ENCODE measurements at regions not wholly inside any gene's neighbourhood (a gene's known extent, or its start where the extent isn't known, plus 50 kb on each side); places are given as distances from the start of the nearest gene placed in this dataset.
A peak's percentile ranks its signal among the peaks of the same experiment; 100 is the strongest.

- H3K9me3 Mint-ChIP-seq = peaks cover 13% of the 10 kb centered on the region; the same call in 2 of the 3 replicates
- Histone ChIP-seq H3F3A (replicated peaks; ENCODE audit: low read depth) (no peaks in the 10 kb centered on the region), H3K36me3 (ENCODE audit: insufficient read depth) (no peaks in the 10 kb centered on the region), H3K79me2 (replicated peaks; ENCODE audit: insufficient read depth) (no peaks in the 10 kb centered on the region), H3K4me2 (no peak overlapping the region), H3K27ac (ENCODE audit: low read depth) (no peak overlapping the region), H3K9me2 (ENCODE audit: insufficient read depth) (peaks cover 10% of the 10 kb centered on the region), H3K27me3 (ENCODE audit: insufficient read depth) (no peaks in the 10 kb centered on the region), H3K4me1 (ENCODE audit: insufficient read depth) (peaks cover 13% of the 10 kb centered on the region), H2AFZ (no peak overlapping the region), H3K4me3 (no peak overlapping the region), H4K20me1 (replicated peaks; ENCODE audit: insufficient read depth) (no peaks in the 10 kb centered on the region)
- H3K27ac Mint-ChIP-seq = no peak overlapping the region
- no peak overlapping the region for H3K4me3 Mint-ChIP-seq
- H3K4me1 Mint-ChIP-seq = peaks cover 9% of the 10 kb centered on the region
- peaks cover 5% of the 10 kb centered on the region for H3K27me3 Mint-ChIP-seq (ENCODE audit: insufficient read depth, low read depth, poor library complexity)
- no peak for TF ChIP-seq ZNF331 (CRISPR knock-in tag; IDR thresholded peaks at IDR 0.05; ENCODE audit: low read depth)
- TF ChIP-seq CTCF (conservative IDR thresholded peaks at IDR 0.05; ENCODE audit: low read depth in 2 of 2) = no peak
- H3K36me3 Mint-ChIP-seq (ENCODE audit: low read depth) = peaks cover 5% of the 10 kb centered on the region; the same call in 2 of the 3 replicates
- DNase-seq (ENCODE audit: low spot score) (no peak), ATAC-seq (no peak)
Measured at GRCh38 chr6:17017416-17017815, 84.4 kb upstream of the STMND1 start.

GRCh38 chr6:17015551-17016381 lies 86.1 kb upstream of the STMND1 start:
- Mint-ChIP-seq H3K4me1 (peaks cover 6% of the 10 kb centered on the region), H3K4me3 (peak overlapping the region; percentile 76), H3K27me3 (ENCODE audit: insufficient read depth, low read depth, poor library complexity) (peaks cover 3% of the 10 kb centered on the region), H3K27ac (no peak overlapping the region), H3K9me3 (peaks cover 13% of the 10 kb centered on the region; the same call in 2 of the 3 replicates), H3K36me3 (ENCODE audit: low read depth) (peaks cover 5% of the 10 kb centered on the region; the same call in 2 of the 3 replicates)
- H3K36me3 ChIP-seq (ENCODE audit: insufficient read depth) = no peaks in the 10 kb centered on the region
- peak overlapping the region; percentile 77 for H3K4me2 ChIP-seq
- DNase-seq (ENCODE audit: low spot score) (peak; percentile 67), ATAC-seq (peak; percentile 82)
- peaks cover 10% of the 10 kb centered on the region for H3K9me2 ChIP-seq (ENCODE audit: insufficient read depth)
- H3K4me3 ChIP-seq = peak overlapping the region; percentile 71
- no peak overlapping the region for H3K27ac ChIP-seq (ENCODE audit: low read depth)
- H3K27me3 ChIP-seq (ENCODE audit: insufficient read depth) = no peaks in the 10 kb centered on the region
- no peaks in the 10 kb centered on the region for H3F3A ChIP-seq (replicated peaks; ENCODE audit: low read depth)
- TF ChIP-seq, protein P1, sequence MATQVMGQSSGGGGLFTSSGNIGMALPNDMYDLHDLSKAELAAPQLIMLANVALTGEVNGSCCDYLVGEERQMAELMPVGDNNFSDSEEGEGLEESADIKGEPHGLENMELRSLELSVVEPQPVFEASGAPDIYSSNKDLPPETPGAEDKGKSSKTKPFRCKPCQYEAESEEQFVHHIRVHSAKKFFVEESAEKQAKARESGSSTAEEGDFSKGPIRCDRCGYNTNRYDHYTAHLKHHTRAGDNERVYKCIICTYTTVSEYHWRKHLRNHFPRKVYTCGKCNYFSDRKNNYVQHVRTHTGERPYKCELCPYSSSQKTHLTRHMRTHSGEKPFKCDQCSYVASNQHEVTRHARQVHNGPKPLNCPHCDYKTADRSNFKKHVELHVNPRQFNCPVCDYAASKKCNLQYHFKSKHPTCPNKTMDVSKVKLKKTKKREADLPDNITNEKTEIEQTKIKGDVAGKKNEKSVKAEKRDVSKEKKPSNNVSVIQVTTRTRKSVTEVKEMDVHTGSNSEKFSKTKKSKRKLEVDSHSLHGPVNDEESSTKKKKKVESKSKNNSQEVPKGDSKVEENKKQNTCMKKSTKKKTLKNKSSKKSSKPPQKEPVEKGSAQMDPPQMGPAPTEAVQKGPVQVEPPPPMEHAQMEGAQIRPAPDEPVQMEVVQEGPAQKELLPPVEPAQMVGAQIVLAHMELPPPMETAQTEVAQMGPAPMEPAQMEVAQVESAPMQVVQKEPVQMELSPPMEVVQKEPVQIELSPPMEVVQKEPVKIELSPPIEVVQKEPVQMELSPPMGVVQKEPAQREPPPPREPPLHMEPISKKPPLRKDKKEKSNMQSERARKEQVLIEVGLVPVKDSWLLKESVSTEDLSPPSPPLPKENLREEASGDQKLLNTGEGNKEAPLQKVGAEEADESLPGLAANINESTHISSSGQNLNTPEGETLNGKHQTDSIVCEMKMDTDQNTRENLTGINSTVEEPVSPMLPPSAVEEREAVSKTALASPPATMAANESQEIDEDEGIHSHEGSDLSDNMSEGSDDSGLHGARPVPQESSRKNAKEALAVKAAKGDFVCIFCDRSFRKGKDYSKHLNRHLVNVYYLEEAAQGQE (IDR thresholded peaks at IDR 0.05; ENCODE audit: unreplicated experiment) = no peak
- TF ChIP-seq POLR2AphosphoS5 (IDR thresholded peaks at IDR 0.05; ENCODE audit: low read depth) = peak; percentile 27; the same call in 1 of the 2 replicates
- TF ChIP-seq CREB1 (CRISPR knock-in tag; IDR thresholded peaks at IDR 0.05; ENCODE audit: low read depth) = no peak
- TF ChIP-seq EZH2 (IDR thresholded peaks at IDR 0.05; ENCODE audit: low read depth, unreplicated experiment) = no peak
- TF ChIP-seq JUNB (IDR thresholded peaks at IDR 0.05; ENCODE audit: unreplicated experiment) = no peak
- TF ChIP-seq CTCF (conservative IDR thresholded peaks at IDR 0.05; ENCODE audit: low read depth in 2 of 2) = peak in 1 of 2 experiments; percentile 16; a peak in 1 of 4 replicates
- no peak for TF ChIP-seq STAT1 (IDR thresholded peaks at IDR 0.05; ENCODE audit: unreplicated experiment)
- TF ChIP-seq EZH2phosphoT487 (IDR thresholded peaks at IDR 0.05; ENCODE audit: unreplicated experiment) = no peak
- TF ChIP-seq NANOG (IDR thresholded peaks at IDR 0.05; ENCODE audit: borderline replicate concordance) = no peak
- H3K79me2 ChIP-seq (replicated peaks; ENCODE audit: insufficient read depth) = no peaks in the 10 kb centered on the region
- H3K4me1 ChIP-seq (ENCODE audit: insufficient read depth) = peaks cover 13% of the 10 kb centered on the region
- H4K20me1 ChIP-seq (replicated peaks; ENCODE audit: insufficient read depth) = no peaks in the 10 kb centered on the region
- H2AFZ ChIP-seq = peak overlapping the region; percentile 98

Measured in GM23338 (cell line).